ENCODE measurements at regions not wholly inside any gene's neighbourhood (a gene's known extent, or its start where the extent isn't known, plus 50 kb on each side); places are given as distances from the start of the nearest gene placed in this dataset.

- DNase-seq (ENCODE audit: low spot score): no peak
Measured at GRCh38 chr9:118313965-118314364, 609.8 kb downstream of the TLR4 start.

GRCh38 chr9:118316831-118317343, 612.7 kb downstream of the TLR4 start:
- DNase-seq (ENCODE audit: low spot score): no peak

DNA sequence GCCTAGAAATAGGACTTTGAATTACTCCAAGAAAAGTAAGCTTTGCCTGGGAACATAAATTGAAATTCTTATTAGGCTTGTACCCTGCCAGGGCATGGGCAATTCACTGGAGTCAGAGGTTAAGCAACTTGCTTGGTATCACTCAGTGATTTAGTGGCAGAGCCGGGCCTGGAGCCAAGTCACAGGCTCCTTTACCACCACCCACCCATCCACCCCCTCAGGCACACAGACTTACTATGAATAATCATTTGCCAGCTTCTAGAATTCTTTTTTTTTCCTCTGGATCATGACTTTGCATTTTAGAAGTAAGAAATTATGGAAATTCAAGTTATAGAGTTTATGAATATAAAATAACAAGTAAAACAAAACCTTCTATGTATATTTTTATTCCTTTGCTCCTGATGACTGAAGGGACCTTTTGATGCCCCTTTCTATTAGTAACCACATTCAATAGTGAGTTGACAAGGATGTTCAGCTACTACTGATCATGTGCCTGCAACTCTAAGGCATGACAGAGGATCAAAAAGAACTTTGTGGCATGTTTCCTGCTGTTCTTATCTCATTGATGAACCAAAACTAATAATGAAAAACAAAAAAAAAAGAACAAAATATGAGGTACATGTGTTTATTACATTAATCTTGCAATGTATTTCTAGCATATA, 614.7 kb downstream of the TLR4 start:
- DNase-seq (ENCODE audit: low spot score): no peak

GRCh38 chr9:118321788-118322187, 617.6 kb downstream of the TLR4 start:
- no peak for DNase-seq (ENCODE audit: low spot score)

GRCh38 chr9:118324706-118325105, 620.5 kb downstream of the TLR4 start:
- DNase-seq (ENCODE audit: low spot score): no peak

- no peak for DNase-seq (ENCODE audit: low spot score)
Measured at GRCh38 chr9:118325757-118326156, 621.6 kb downstream of the TLR4 start.

- no peak for DNase-seq (ENCODE audit: low spot score)
Measured at GRCh38 chr9:118326326-118326725, 622.1 kb downstream of the TLR4 start.

DNA sequence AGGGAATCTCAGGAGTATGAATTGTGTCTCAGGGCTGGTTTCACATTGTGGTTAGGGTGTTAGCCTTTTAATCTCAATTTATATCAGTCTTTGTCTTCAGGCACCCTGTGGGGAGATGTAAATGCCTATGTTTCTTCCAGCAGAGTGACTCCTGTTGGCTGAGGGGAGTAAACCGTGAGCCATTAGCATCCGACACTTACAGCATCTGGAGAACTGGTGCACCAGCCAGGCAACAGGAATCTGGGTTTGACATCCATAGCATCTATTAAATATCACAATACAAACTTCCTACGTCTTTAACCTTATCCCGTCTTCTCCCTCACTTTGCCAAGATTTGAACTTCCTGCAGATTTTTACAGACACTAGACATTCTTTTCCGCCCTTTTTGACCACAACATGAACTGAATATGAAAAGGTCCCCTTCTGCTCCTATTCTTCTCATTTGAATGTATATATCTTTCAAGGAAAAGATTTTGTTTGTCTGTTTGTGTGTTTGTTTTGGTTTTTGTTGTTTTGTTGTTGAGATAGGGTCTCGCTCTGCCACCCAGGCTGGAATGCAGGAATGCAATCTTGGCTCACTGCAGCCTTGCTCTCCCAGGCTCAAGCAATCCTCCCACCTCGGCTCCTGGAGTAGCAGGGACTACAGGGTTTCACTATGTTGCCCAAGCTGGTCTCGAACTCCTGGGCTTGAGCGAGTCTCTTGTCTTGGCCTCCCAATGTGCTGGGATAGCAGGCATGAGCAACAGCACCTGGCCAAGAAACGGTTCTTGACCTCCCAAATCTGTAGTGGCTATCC, 626.2 kb downstream of the TLR4 start:
- no peak for DNase-seq (ENCODE audit: low spot score)

DNA sequence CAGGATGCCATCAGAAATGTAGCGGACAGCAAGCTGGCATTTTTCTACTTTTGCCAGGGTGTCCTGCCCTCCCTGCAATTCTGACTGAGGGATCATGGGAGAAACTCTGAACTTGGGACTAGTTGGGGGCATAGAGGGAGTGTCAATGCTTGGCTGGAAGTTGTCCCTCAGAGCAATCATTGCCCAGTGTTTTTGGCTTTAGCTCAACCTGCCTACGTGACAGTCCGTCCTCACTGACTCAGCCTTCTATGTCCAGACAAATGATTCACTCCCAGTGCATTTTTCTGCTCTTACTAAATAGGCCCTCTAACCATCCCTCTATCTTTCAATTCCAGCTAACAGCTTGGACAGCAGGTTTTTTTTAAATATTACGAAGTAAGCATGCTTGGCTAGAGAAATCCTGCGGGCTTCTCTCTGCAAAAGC, 627.4 kb downstream of the TLR4 start:
- DNase-seq (ENCODE audit: low spot score): peak; percentile 19

GRCh38 chr9:118336250-118336942, 632.2 kb downstream of the TLR4 start:
- DNase-seq (ENCODE audit: low spot score): no peak

- no peak for DNase-seq (ENCODE audit: low spot score)
Measured at GRCh38 chr9:118336943-118337330, 632.7 kb downstream of the TLR4 start.

DNA sequence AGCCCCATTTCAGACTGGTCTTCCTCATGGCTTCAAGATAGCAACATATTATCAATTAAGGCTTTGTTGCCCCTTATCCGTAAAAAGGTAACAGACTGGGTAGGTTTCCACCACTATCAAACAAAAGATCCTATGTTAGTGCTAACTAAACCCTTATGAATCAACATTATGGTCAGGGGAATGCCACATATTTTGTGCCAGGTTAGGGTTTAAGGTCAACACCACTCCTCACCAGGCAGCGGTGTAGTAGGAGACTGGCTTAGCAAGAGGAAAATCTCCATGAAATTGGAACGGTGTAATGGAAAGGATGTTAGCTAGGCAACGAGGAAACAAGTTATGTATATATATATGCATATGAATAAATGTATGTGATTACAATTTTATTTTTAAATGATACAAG, 655.8 kb downstream of the TLR4 start:
- no peak for DNase-seq (ENCODE audit: low spot score)

- no peak for DNase-seq (ENCODE audit: low spot score)
Measured at GRCh38 chr9:118362123-118362522, 657.9 kb downstream of the TLR4 start.

- no peak for DNase-seq (ENCODE audit: low spot score)
Measured at GRCh38 chr9:118362596-118362995, 658.4 kb downstream of the TLR4 start.

DNA sequence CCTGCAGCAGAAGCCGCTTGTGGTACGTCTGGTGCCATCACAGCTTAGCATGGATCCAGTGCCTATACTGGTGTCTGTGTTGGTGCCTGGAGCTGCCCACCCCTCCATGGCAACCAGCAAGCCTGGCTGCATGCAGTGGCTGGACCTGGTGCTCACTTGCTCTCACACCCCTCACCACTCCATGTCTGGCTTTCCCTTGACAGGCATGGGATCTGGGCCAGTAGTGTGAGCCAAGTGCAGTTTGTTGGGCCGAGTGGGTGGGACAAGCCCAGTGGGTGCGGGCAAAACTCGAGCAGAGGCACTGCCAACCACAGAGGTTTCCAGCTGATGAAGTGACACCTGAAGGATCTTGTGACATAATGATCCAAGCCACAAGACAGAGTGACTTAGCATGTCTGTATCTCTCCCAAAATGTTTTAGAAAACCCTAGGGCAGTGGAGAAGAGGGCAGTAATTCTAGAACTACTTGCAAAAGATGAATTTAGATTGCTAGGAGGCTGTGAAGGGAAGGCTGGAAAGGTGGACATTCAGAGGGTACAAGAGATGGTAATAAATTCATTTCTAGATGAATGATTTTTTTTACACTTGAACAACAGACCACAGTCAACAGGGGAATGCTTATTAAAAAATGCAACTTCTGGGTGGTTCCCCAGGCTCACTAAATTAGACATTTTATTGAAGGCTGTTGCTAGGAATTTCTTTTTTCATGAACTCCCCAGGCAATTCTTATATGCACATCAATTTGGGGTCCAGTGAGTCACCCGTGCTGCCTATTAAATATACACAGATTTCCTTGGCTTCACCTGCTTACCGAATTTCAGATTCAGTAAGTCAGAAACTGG, 660.3 kb downstream of the TLR4 start:
- DNase-seq (ENCODE audit: low spot score): no peak

- no peak for DNase-seq (ENCODE audit: low spot score)
Measured at GRCh38 chr9:118366228-118366627, 662.0 kb downstream of the TLR4 start.

DNA sequence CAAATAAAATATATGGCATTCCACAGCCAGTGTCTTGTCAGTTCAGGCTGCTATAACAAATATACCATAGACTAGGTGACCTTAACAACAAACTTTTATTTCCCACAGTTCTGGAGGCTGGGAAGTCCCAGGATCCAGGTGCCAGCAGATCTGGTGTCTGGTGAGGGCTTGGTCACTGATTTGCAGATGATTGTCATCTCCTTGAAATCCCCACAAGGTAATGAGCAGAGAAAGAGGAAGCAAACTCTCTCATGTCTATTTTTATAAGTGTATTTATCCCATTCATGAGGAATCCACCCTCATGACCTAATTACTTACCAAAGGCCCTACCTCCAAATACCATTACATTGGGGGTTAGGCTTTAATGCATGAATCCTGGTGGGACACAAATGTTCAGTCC, 663.2 kb downstream of the TLR4 start:
- no peak for DNase-seq (ENCODE audit: low spot score)

- DNase-seq (ENCODE audit: low spot score): no peak
Measured at GRCh38 chr9:118384531-118385100, 680.4 kb downstream of the TLR4 start.

- DNase-seq (ENCODE audit: low spot score): no peak
Measured at GRCh38 chr9:118395415-118395814, 691.2 kb downstream of the TLR4 start.

DNA sequence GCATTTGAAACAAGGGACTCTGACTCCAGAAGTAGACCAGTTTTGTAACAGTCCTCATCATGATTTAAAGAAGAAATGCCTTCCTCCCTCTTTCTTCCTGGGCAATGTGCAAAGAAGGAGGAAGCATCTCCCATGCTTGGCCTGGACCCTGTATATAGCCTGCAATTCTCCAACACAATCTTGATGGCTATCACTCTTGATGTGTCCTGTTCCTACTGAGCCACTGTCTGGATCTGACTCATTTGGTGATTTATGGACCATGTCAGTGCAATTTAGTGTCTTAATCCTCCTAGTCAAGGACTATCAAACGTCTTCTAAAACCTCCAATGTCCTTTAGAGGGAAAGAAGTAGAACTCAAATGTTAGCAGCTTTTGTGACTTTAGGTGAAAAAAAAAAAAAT, 697.3 kb downstream of the TLR4 start:
- no peak for DNase-seq (ENCODE audit: low spot score)

- DNase-seq (ENCODE audit: low spot score): no peak
Measured at GRCh38 chr9:118414676-118415075, 710.5 kb downstream of the TLR4 start.
